ENCODE measurements at regions not wholly inside any gene's neighbourhood (a gene's known extent, or its start where the extent isn't known, plus 50 kb on each side); places are given as distances from the start of the nearest gene placed in this dataset.

- TF ChIP-seq EZH2 (IDR thresholded peaks at IDR 0.05; ENCODE audit: borderline replicate concordance, low read length) = no peak
- no peak for TF ChIP-seq CTCF (conservative IDR thresholded peaks at IDR 0.05 in 1 of 2, IDR thresholded peaks at IDR 0.05 in 1 of 2; ENCODE audit: extremely low read depth in 1 of 2, insufficient read depth in 1 of 2, low read depth in 1 of 2, low read length in 2 of 2)
Observed at GRCh38 chr5:32506201-32506661, 61.7 kb upstream of the ZFR start.

Measured in mammary epithelial cell (primary cell).